HL-60 (cell line): ENCODE measurements at regions not wholly inside any gene's neighbourhood (a gene's known extent, or its start where the extent isn't known, plus 50 kb on each side); places are given as distances from the start of the nearest gene placed in this dataset.

Experiments used
- GABPA ChIP-seq: IDR thresholded peaks from 2 replicates; pipeline ENCODE4 v1.6.1; 2012; ENCODE audit warnings: low read depth
- POLR2AphosphoS5 ChIP-seq: IDR thresholded peaks from 2 replicates; pipeline ENCODE4 v1.6.1; 2012; ENCODE audit warnings: low read depth
- REST ChIP-seq: IDR thresholded peaks from 2 replicates; pipeline ENCODE4 v1.6.1; 2012; ENCODE audit warnings: low read depth; ENCODE audit not compliant: insufficient replicate concordance
- SPI1 ChIP-seq: IDR thresholded peaks from 2 replicates; pipeline ENCODE4 v1.6.1; 2012; ENCODE audit warnings: low read depth, mild to moderate bottlenecking, borderline replicate concordance
- TF ChIP-seq, protein P1 (sequence below): IDR thresholded peaks from one replicate; pipeline ENCODE4 v1.5.1; 2011; ENCODE audit warnings: low read length, control low read depth, inconsistent platforms; ENCODE audit not compliant: insufficient read depth

GRCh38 chr21:27734146-27734545 lies 767.3 kb upstream of the ADAMTS5 start:
- TF ChIP-seq SPI1: no peak
- TF ChIP-seq, protein P1, sequence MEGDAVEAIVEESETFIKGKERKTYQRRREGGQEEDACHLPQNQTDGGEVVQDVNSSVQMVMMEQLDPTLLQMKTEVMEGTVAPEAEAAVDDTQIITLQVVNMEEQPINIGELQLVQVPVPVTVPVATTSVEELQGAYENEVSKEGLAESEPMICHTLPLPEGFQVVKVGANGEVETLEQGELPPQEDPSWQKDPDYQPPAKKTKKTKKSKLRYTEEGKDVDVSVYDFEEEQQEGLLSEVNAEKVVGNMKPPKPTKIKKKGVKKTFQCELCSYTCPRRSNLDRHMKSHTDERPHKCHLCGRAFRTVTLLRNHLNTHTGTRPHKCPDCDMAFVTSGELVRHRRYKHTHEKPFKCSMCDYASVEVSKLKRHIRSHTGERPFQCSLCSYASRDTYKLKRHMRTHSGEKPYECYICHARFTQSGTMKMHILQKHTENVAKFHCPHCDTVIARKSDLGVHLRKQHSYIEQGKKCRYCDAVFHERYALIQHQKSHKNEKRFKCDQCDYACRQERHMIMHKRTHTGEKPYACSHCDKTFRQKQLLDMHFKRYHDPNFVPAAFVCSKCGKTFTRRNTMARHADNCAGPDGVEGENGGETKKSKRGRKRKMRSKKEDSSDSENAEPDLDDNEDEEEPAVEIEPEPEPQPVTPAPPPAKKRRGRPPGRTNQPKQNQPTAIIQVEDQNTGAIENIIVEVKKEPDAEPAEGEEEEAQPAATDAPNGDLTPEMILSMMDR: no peak
- TF ChIP-seq REST: no peak
- TF ChIP-seq POLR2AphosphoS5: no peak
- no peak for TF ChIP-seq GABPA
